ENCODE measurements at regions not wholly inside any gene's neighbourhood (a gene's known extent, or its start where the extent isn't known, plus 50 kb on each side); places are given as distances from the start of the nearest gene placed in this dataset.

DNA sequence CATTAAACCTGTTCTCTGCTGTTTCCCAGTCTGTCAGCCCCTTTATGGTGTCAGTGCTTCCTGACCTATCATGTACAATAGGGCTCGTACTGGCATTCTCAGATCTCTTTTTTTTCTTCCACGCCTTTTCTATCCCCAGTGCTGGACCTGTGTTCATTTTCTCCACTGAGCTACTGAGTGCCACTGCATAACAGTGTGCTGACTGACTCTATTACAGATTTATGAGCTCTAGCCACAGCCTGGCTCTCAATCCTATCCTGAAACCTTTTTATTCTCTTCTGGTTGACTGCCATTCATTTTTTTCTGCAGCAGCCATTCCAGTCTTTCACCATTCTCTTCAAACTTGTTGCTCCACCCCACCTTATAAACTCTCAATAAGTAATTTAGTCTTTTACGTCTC is 59.6 kb upstream of the MACF1 start:
- peaks cover 41% of the 10 kb centered on the region for H3K4me1 ChIP-seq (ENCODE audit: insufficient read depth, low read length)
- peak overlapping the region; percentile 31 for H3K27ac ChIP-seq (ENCODE audit: low read depth, low read length)
- H3K79me2 ChIP-seq (ENCODE audit: insufficient read depth, low read length): peaks cover 80% of the 10 kb centered on the region
- peak overlapping the region; percentile 42 for H3K4me2 ChIP-seq (ENCODE audit: insufficient read depth, low read length)
- no peak overlapping the region for H2AFZ ChIP-seq (ENCODE audit: low read length)
- H3K9me3 ChIP-seq (ENCODE audit: low read depth, low read length): no peaks in the 10 kb centered on the region
- H3K4me3 ChIP-seq (ENCODE audit: insufficient read depth, low read length): no peak overlapping the region
- peak; percentile 31 for DNase-seq (ENCODE audit: insufficient read length, low spot score, missing footprints)
- TF ChIP-seq CTCF (IDR thresholded peaks at IDR 0.05; ENCODE audit: extremely low read depth, low read depth, low read length): no peak
- H4K20me1 ChIP-seq (ENCODE audit: insufficient read depth, low read length): peaks cover 9% of the 10 kb centered on the region
- no peaks in the 10 kb centered on the region for H3K27me3 ChIP-seq (ENCODE audit: insufficient read depth, low read length)
- no peaks in the 10 kb centered on the region for H3K36me3 ChIP-seq (ENCODE audit: insufficient read depth, low read length)

DNA sequence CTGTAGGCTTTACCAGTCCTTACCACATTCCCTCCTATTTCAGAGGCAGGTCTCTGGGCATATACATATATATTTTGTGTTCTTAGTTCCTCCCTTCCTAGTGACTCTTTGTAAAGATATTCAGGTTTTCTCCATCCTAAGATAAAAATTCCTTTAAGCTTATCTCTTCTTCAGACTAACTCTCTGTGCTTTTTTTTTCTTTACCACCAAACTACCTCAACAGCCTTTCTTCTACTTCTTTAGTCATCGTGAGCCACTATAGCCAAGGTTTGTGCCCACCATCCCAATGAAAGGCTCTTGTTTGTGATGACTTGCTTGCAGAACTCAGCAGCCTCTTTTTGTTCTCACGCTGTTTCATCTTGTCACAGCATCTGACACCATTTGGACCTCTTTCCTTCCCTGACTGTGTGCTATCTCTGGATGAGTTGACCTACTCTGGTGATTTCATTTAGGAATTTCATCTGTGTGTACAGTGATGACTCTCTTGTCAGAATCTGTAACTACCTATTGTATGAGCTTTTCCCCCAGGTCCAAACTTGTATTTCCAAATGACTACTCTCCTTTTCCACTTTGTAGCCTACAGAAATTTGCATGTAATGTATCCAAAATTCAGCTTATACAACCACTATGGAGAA is 59.0 kb upstream of the MACF1 start:
- TF ChIP-seq CTCF (IDR thresholded peaks at IDR 0.05; ENCODE audit: extremely low read depth, low read depth, low read length): no peak
- no peak for DNase-seq (ENCODE audit: insufficient read length, low spot score, missing footprints)
- Histone ChIP-seq H3K4me2 (ENCODE audit: insufficient read depth, low read length) (peak overlapping the region; percentile 42), H3K27ac (ENCODE audit: low read depth, low read length) (peak overlapping the region; percentile 31), H3K9me3 (ENCODE audit: low read depth, low read length) (no peaks in the 10 kb centered on the region), H3K27me3 (ENCODE audit: insufficient read depth, low read length) (no peaks in the 10 kb centered on the region), H2AFZ (ENCODE audit: low read length) (no peak overlapping the region), H3K79me2 (ENCODE audit: insufficient read depth, low read length) (peaks cover 80% of the 10 kb centered on the region), H4K20me1 (ENCODE audit: insufficient read depth, low read length) (peaks cover 9% of the 10 kb centered on the region), H3K4me1 (ENCODE audit: insufficient read depth, low read length) (peaks cover 41% of the 10 kb centered on the region), H3K36me3 (ENCODE audit: insufficient read depth, low read length) (no peaks in the 10 kb centered on the region), H3K4me3 (ENCODE audit: insufficient read depth, low read length) (no peak overlapping the region)

GRCh38 chr1:39146681-39147080 is 57.8 kb upstream of the MACF1 start:
- Histone ChIP-seq H3K4me2 (ENCODE audit: insufficient read depth, low read length) (no peak overlapping the region), H2AFZ (ENCODE audit: low read length) (no peak overlapping the region), H4K20me1 (ENCODE audit: insufficient read depth, low read length) (peaks cover 9% of the 10 kb centered on the region), H3K4me3 (ENCODE audit: insufficient read depth, low read length) (no peak overlapping the region), H3K36me3 (ENCODE audit: insufficient read depth, low read length) (no peaks in the 10 kb centered on the region), H3K27me3 (ENCODE audit: insufficient read depth, low read length) (no peaks in the 10 kb centered on the region), H3K27ac (ENCODE audit: low read depth, low read length) (no peak overlapping the region), H3K9me3 (ENCODE audit: low read depth, low read length) (no peaks in the 10 kb centered on the region), H3K4me1 (ENCODE audit: insufficient read depth, low read length) (peaks cover 34% of the 10 kb centered on the region), H3K79me2 (ENCODE audit: insufficient read depth, low read length) (peaks cover 83% of the 10 kb centered on the region)
- TF ChIP-seq CTCF (IDR thresholded peaks at IDR 0.05; ENCODE audit: extremely low read depth, low read depth, low read length): no peak
- DNase-seq (ENCODE audit: insufficient read length, low spot score, missing footprints): no peak

- Histone ChIP-seq H4K20me1 (ENCODE audit: insufficient read depth, low read length) (peaks cover 9% of the 10 kb centered on the region), H3K27ac (ENCODE audit: low read depth, low read length) (no peak overlapping the region)
Measured at GRCh38 chr1:39147099-39148025, 57.1 kb upstream of the MACF1 start.

More at GRCh38 chr1:39147099-39148025, 57.1 kb upstream of the MACF1 start:
- Histone ChIP-seq H3K27me3 (ENCODE audit: insufficient read depth, low read length) (no peaks in the 10 kb centered on the region), H3K9me3 (ENCODE audit: low read depth, low read length) (no peaks in the 10 kb centered on the region), H3K4me2 (ENCODE audit: insufficient read depth, low read length) (no peak overlapping the region), H2AFZ (ENCODE audit: low read length) (no peak overlapping the region), H3K4me1 (ENCODE audit: insufficient read depth, low read length) (peaks cover 27% of the 10 kb centered on the region), H3K79me2 (ENCODE audit: insufficient read depth, low read length) (peaks cover 84% of the 10 kb centered on the region), H3K36me3 (ENCODE audit: insufficient read depth, low read length) (no peaks in the 10 kb centered on the region), H3K4me3 (ENCODE audit: insufficient read depth, low read length) (no peak overlapping the region)
- DNase-seq (ENCODE audit: insufficient read length, low spot score, missing footprints): no peak
- TF ChIP-seq CTCF (IDR thresholded peaks at IDR 0.05; ENCODE audit: extremely low read depth, low read depth, low read length): no peak
